ENCODE measurements at regions not wholly inside any gene's neighbourhood (a gene's known extent, or its start where the extent isn't known, plus 50 kb on each side); places are given as distances from the start of the nearest gene placed in this dataset.

- TF ChIP-seq PITX1 (CRISPR knock-in tag; IDR thresholded peaks at IDR 0.05): peak; percentile 28; the same call in 1 of the 2 replicates
- TF ChIP-seq TFE3 (CRISPR knock-in tag; IDR thresholded peaks at IDR 0.05): peak; percentile 80
- no peak for TF ChIP-seq IRX3 (CRISPR knock-in tag; IDR thresholded peaks at IDR 0.05; ENCODE audit: borderline replicate concordance, low read depth)
- TF ChIP-seq FOXA1 (IDR thresholded peaks at IDR 0.05): no peak
- peak; percentile 24; the same call in 1 of the 2 replicates for TF ChIP-seq FOXA1 (CRISPR knock-in tag; IDR thresholded peaks at IDR 0.05)
- TF ChIP-seq ESRRA (CRISPR knock-in tag; IDR thresholded peaks at IDR 0.05; ENCODE audit: low read depth): no peak
- TF ChIP-seq KDM2A (CRISPR knock-in tag; IDR thresholded peaks at IDR 0.05; ENCODE audit: borderline replicate concordance, low read depth): no peak
- TF ChIP-seq ZNF609 (CRISPR knock-in tag; IDR thresholded peaks at IDR 0.05; ENCODE audit: borderline replicate concordance): no peak
- TF ChIP-seq SOX5 (CRISPR knock-in tag; IDR thresholded peaks at IDR 0.05; ENCODE audit: borderline replicate concordance): peak; percentile 67
- no peak for TF ChIP-seq ETV6 (CRISPR knock-in tag; conservative IDR thresholded peaks at IDR 0.05)
- TF ChIP-seq ZNF891 (CRISPR knock-in tag; IDR thresholded peaks at IDR 0.05): no peak
- peak; percentile 15 for TF ChIP-seq XRCC5 (optimal IDR thresholded peaks at IDR 0.05; ENCODE audit: low read length)
- no peak for TF ChIP-seq ZNF124 (CRISPR knock-in tag; IDR thresholded peaks at IDR 0.05)
- peak; percentile 43; the same call in 1 of the 2 replicates for TF ChIP-seq SAP130 (CRISPR knock-in tag; IDR thresholded peaks at IDR 0.05; ENCODE audit: low read depth)
- TF ChIP-seq JUNB (CRISPR knock-in tag; IDR thresholded peaks at IDR 0.05; ENCODE audit: borderline replicate concordance): 0 out of 2 replicates have a peak, but pooled peaks have one; percentile 44
- TF ChIP-seq ATF4 (CRISPR knock-in tag; IDR thresholded peaks at IDR 0.05): peak in 1 of 2 experiments; percentile 28; a peak in 1 of 4 replicates
- TF ChIP-seq RCOR2 (CRISPR knock-in tag; IDR thresholded peaks at IDR 0.05): no peak
Observed at GRCh38 chr6:133609415-133610226, 279.3 kb upstream of the TCF21 start (continued).
